ENCODE measurements at regions not wholly inside any gene's neighbourhood (a gene's known extent, or its start where the extent isn't known, plus 50 kb on each side); places are given as distances from the start of the nearest gene placed in this dataset.

- BruUV-seq (replicated peaks): no TSS peak
- no peak overlapping the region for H2AK5ac ChIP-seq (ENCODE audit: low read depth, low read length)
- H2BK120ac ChIP-seq (ENCODE audit: low read depth, low read length): no peak overlapping the region
- H3K23ac ChIP-seq (ENCODE audit: low read depth, low read length): no peak overlapping the region
- ATAC-seq (ENCODE audit: low read depth) (no peak), DNase-seq (no peak)
- H3K27me3 ChIP-seq (ENCODE audit: control insufficient read depth, insufficient read depth, low read length): no peaks in the 10 kb centered on the region
- no peaks in the 10 kb centered on the region for H4K20me1 ChIP-seq (ENCODE audit: insufficient read depth, low read length)
- H4K5ac ChIP-seq (ENCODE audit: low read depth, low read length): no peak overlapping the region
- H3K4me1 ChIP-seq (ENCODE audit: control insufficient read depth, insufficient read depth, low read length): no peaks in the 10 kb centered on the region
- H2BK15ac ChIP-seq (ENCODE audit: low read depth, low read length): no peak overlapping the region
- dilution Hi-C loops (cut with HindIII; ENCODE audit: low sequenced_read_pairs, unreplicated experiment): no loop called here
- H3K9ac ChIP-seq (ENCODE audit: low read depth, low read length): no peak overlapping the region
- TF ChIP-seq RAD21 (IDR thresholded peaks at IDR 0.05; ENCODE audit: low read length) (no peak), CTCF (conservative IDR thresholded peaks at IDR 0.05; ENCODE audit: low read depth, low read length) (no peak), POLR2A (IDR thresholded peaks at IDR 0.05; ENCODE audit: low read depth, low read length) (no peak), RCOR1 (IDR thresholded peaks at IDR 0.05; ENCODE audit: insufficient replicate concordance, low read length) (no peak), CHD1 (IDR thresholded peaks at IDR 0.05; ENCODE audit: low read depth, low read length) (no peak), FOS (IDR thresholded peaks at IDR 0.05; ENCODE audit: low read depth, low read length) (no peak), RFX5 (IDR thresholded peaks at IDR 0.05; ENCODE audit: low read depth, low read length) (no peak), BHLHE40 (IDR thresholded peaks at IDR 0.05; ENCODE audit: low read depth, low read length) (no peak)
- TF ChIP-seq, protein P1, sequence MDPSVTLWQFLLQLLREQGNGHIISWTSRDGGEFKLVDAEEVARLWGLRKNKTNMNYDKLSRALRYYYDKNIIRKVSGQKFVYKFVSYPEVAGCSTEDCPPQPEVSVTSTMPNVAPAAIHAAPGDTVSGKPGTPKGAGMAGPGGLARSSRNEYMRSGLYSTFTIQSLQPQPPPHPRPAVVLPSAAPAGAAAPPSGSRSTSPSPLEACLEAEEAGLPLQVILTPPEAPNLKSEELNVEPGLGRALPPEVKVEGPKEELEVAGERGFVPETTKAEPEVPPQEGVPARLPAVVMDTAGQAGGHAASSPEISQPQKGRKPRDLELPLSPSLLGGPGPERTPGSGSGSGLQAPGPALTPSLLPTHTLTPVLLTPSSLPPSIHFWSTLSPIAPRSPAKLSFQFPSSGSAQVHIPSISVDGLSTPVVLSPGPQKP (IDR thresholded peaks at IDR 0.05; ENCODE audit: borderline replicate concordance, low read depth, low read length): no peak
- ChIA-PET CTCF (no interaction called here), POLR2A (ENCODE audit: unreplicated experiment) (no interaction called here)
- peaks cover 2% of the 10 kb centered on the region; the same call in 1 of the 2 replicates for H3K9me3 ChIP-seq (ENCODE audit: control insufficient read depth, insufficient read depth, low read length)
- intact Hi-C loops (cut with micrococcal nuclease): no loop called here
- in situ Hi-C loops (cut with MboI; ENCODE audit: low sequenced_read_pairs): no loop called here
- no peaks in the 10 kb centered on the region for H3K9me1 ChIP-seq (ENCODE audit: insufficient read depth, low read length)
- no peak overlapping the region for H2BK5ac ChIP-seq (ENCODE audit: low read depth, low read length, poor library complexity, severe bottlenecking)
- no peak overlapping the region for H2BK20ac ChIP-seq (ENCODE audit: low read depth, low read length)
- no peak overlapping the region for H3K18ac ChIP-seq (ENCODE audit: low read depth, low read length)
- no peak overlapping the region for H3K14ac ChIP-seq (replicated peaks; ENCODE audit: low read depth, low read length)
- 100% methylated on average over 1 of the region's 3 CpGs; no CpG with 5 or more reads in 1 of the 2 experiments for WGBS, 2 experiments (ENCODE audit: extremely low coverage in 2 of 2, insufficient read length in 1 of 2)
- H3K4me2 ChIP-seq (ENCODE audit: low read depth, low read length): no peak overlapping the region
- no peak overlapping the region for H2AFZ ChIP-seq (replicated peaks; ENCODE audit: low read length, poor library complexity)
- no peaks in the 10 kb centered on the region for H3K79me1 ChIP-seq (ENCODE audit: low read depth in 1 of 2, low read length in 2 of 2)
- H2AK9ac ChIP-seq (replicated peaks; ENCODE audit: low read depth, low read length, poor library complexity): no peak overlapping the region
- H3K36me3 ChIP-seq (ENCODE audit: control insufficient read depth, insufficient read depth, low read length): no peaks in the 10 kb centered on the region
- no peak overlapping the region for H3K4me3 ChIP-seq (ENCODE audit: insufficient read depth, low read depth, low read length)
- no peak overlapping the region for H3K4ac ChIP-seq (ENCODE audit: low read depth, low read length)
- no peak overlapping the region for H3K27ac ChIP-seq (ENCODE audit: insufficient read depth, low read length)
- no peak overlapping the region for H4K8ac ChIP-seq (ENCODE audit: low read depth in 2 of 2, low read length in 2 of 2)
- no peak overlapping the region for H4K91ac ChIP-seq (ENCODE audit: insufficient read depth, low read depth, low read length)
- H3K56ac ChIP-seq (ENCODE audit: extremely low read depth, insufficient read depth, low read length): no peak overlapping the region
Measured at GRCh38 chr6:22972771-22973170, 403.4 kb downstream of the HDGFL1 start.
